ENCODE measurements at regions not wholly inside any gene's neighbourhood (a gene's known extent, or its start where the extent isn't known, plus 50 kb on each side); places are given as distances from the start of the nearest gene placed in this dataset.
"Not testable (repeated sequence)": the region's sequence is repeated elsewhere in the genome, so short reads cannot be mapped to it uniquely, and the experiment has no call there.

GRCh38 chr16:65819136-65819898 lies 547.2 kb upstream of the CDH5 start:
- DNase-seq = no peak
- 76 to 77% methylated on average over 4 of the region's 4 CpGs for WGBS, 2 donors
- TF ChIP-seq POLR2A (IDR thresholded peaks at IDR 0.05) (no peak), CTCF (IDR thresholded peaks at IDR 0.05) (no peak)
- no peaks in the 10 kb centered on the region for H3K27me3 ChIP-seq
- no peak overlapping the region for H3K4me3 ChIP-seq (replicated peaks in 1 of 3)
- intact Hi-C loops (cut with DNase I) = no loop called here
- no peak overlapping the region for H3K27ac ChIP-seq
- H3K36me3 ChIP-seq = no peaks in the 10 kb centered on the region
- no peaks in the 10 kb centered on the region for H3K4me1 ChIP-seq
- no peaks in the 10 kb centered on the region for H3K9me3 ChIP-seq

GRCh38 chr16:65817799-65818198 lies 548.7 kb upstream of the CDH5 start:
- intact Hi-C loops (cut with DNase I) = no loop called here
- DNase-seq = no peak
- TF ChIP-seq CTCF (IDR thresholded peaks at IDR 0.05) (no peak), POLR2A (IDR thresholded peaks at IDR 0.05) (no peak)
- 93 to 94% methylated on average over 2 of the region's 2 CpGs for WGBS, 2 donors
- Histone ChIP-seq H3K4me3 (replicated peaks in 1 of 3) (no peak overlapping the region), H3K27me3 (no peaks in the 10 kb centered on the region), H3K9me3 (no peaks in the 10 kb centered on the region), H3K36me3 (no peaks in the 10 kb centered on the region), H3K27ac (no peak overlapping the region), H3K4me1 (no peaks in the 10 kb centered on the region)

GRCh38 chr16:65817066-65817465 lies 549.4 kb upstream of the CDH5 start:
- no peak for DNase-seq
- 90 to 94% methylated on average over 3 of the region's 3 CpGs for WGBS, 2 donors
- H3K4me1 ChIP-seq = no peaks in the 10 kb centered on the region
- no peaks in the 10 kb centered on the region for H3K27me3 ChIP-seq
- H3K9me3 ChIP-seq = no peaks in the 10 kb centered on the region
- H3K36me3 ChIP-seq = no peaks in the 10 kb centered on the region
- TF ChIP-seq CTCF (IDR thresholded peaks at IDR 0.05) (no peak), POLR2A (IDR thresholded peaks at IDR 0.05) (no peak)
- no peak overlapping the region for H3K4me3 ChIP-seq (replicated peaks in 1 of 3)
- no peak overlapping the region for H3K27ac ChIP-seq
- intact Hi-C loops (cut with DNase I) = no loop called here

GRCh38 chr16:65816556-65816955 lies 549.9 kb upstream of the CDH5 start:
- no peak for DNase-seq
- Histone ChIP-seq H3K27me3 (no peaks in the 10 kb centered on the region), H3K27ac (no peak overlapping the region), H3K4me3 (replicated peaks in 1 of 3) (no peak overlapping the region), H3K36me3 (no peaks in the 10 kb centered on the region), H3K4me1 (no peaks in the 10 kb centered on the region), H3K9me3 (no peaks in the 10 kb centered on the region)
- TF ChIP-seq POLR2A (IDR thresholded peaks at IDR 0.05) = no peak
- no peak for TF ChIP-seq CTCF (IDR thresholded peaks at IDR 0.05)
- intact Hi-C loops (cut with DNase I) = no loop called here
- WGBS, 2 donors = 95 to 97% methylated on average over 2 of the region's 2 CpGs

GRCh38 chr16:65815707-65816106 lies 550.8 kb upstream of the CDH5 start:
- WGBS, 2 donors = 73 to 90% methylated on average over 1 of the region's 1 CpG
- Histone ChIP-seq H3K27ac (no peak overlapping the region), H3K9me3 (no peaks in the 10 kb centered on the region), H3K27me3 (no peaks in the 10 kb centered on the region), H3K36me3 (no peaks in the 10 kb centered on the region), H3K4me3 (replicated peaks in 1 of 3) (no peak overlapping the region), H3K4me1 (no peaks in the 10 kb centered on the region)
- TF ChIP-seq POLR2A (IDR thresholded peaks at IDR 0.05) = no peak
- no peak for TF ChIP-seq CTCF (IDR thresholded peaks at IDR 0.05)
- no peak for DNase-seq
- intact Hi-C loops (cut with DNase I) = no loop called here

- H3K4me3 ChIP-seq (replicated peaks in 1 of 3); H3K27ac ChIP-seq; H3K9me3 ChIP-seq; H3K27me3 ChIP-seq; H3K36me3 ChIP-seq; intact Hi-C loops (cut with DNase I); DNase-seq; H3K4me1 ChIP-seq: not testable (repeated sequence)
- 46 to 53% methylated on average over 7 of the region's 7 CpGs for WGBS, 2 donors
Measured at GRCh38 chr16:65813879-65814278, 552.6 kb upstream of the CDH5 start.
